ENCODE measurements at regions not wholly inside any gene's neighbourhood (a gene's known extent, or its start where the extent isn't known, plus 50 kb on each side); places are given as distances from the start of the nearest gene placed in this dataset.

- intact Hi-C loops (cut with micrococcal nuclease), result no loop called here
- no peak for DNase-seq
Observed at GRCh38 chr16:76791151-76791550, 399.8 kb upstream of the MON1B start.

GRCh38 chr16:76796416-76796815 is 394.6 kb upstream of the MON1B start:
- ATAC-seq (no peak), DNase-seq (no peak)
- intact Hi-C loops (cut with micrococcal nuclease), result no loop called here

More at GRCh38 chr16:76791151-76791550, 399.8 kb upstream of the MON1B start:
- no peak for ATAC-seq

DNA sequence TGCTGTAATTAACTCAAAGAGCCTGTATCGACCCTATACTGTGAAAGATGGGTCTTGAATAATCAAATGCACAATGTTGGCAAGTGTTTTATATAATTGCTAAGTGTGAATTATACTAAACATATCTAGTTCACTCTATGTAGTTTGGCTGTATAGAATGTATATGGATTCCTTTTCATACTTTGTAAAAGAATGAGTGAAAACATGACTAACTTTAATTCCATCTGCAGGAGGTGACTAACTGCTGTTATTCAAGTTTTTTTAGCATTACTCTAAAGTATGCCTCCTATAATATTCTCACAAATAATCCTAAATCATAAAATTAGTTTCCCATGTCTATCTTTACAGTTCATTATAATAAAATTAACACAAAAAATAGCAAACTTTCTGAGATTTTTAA is 394.0 kb upstream of the MON1B start:
- intact Hi-C loops (cut with micrococcal nuclease), result no loop called here
- no peak for ATAC-seq
- no peak for DNase-seq

GRCh38 chr16:76797457-76797856 is 393.5 kb upstream of the MON1B start:
- intact Hi-C loops (cut with micrococcal nuclease), result no loop called here
- ATAC-seq (no peak), DNase-seq (no peak)

DNA sequence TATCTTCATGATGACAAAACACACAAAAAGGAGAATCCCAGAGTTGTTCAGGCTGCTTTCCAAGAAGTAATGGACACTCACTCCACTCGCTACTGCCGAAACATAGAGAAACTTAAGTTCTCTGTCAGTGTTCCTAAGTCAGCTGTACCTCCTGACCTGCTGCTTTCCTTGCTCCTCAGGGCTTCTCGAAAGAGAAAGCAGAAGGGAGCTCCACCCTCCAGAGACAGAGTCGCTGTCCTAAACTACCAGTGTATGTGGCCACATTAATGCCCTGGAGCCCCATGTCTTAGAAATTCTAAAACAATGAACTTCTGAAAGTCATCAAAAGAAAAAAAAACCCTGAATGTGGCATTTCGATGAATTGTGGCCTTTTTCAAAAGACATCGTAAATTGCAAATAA is 390.8 kb upstream of the MON1B start:
- intact Hi-C loops (cut with micrococcal nuclease), result no loop called here
- ATAC-seq, result no peak
- no peak for DNase-seq

- DNase-seq (no peak), ATAC-seq (no peak)
- intact Hi-C loops (cut with micrococcal nuclease), result no loop called here
Observed at GRCh38 chr16:76801357-76801756, 389.6 kb upstream of the MON1B start.

DNA sequence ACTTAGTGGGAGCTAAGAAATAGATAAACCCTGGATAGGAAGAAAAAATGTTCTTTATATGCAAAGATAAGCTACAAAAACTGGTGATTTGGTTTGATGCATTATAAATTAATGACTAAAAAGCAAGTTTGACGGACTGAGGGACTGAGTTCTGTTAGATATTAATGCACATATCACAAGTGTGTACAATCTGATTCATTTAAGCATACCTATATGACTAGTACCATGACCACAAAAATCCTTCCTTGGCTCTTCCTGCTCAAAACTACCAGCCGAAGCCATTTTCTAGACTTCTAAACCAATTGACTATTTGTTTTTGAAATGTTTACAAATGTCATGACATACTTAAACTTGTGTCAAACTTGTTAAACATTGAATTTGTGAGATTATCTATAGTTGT is 374.5 kb upstream of the MON1B start:
- DNase-seq (no peak), ATAC-seq (no peak)
- intact Hi-C loops (cut with micrococcal nuclease), result no loop called here

GRCh38 chr16:76818606-76819181 is 372.3 kb upstream of the MON1B start:
- intact Hi-C loops (cut with micrococcal nuclease), result no loop called here
- ATAC-seq (no peak), DNase-seq (no peak)

DNA sequence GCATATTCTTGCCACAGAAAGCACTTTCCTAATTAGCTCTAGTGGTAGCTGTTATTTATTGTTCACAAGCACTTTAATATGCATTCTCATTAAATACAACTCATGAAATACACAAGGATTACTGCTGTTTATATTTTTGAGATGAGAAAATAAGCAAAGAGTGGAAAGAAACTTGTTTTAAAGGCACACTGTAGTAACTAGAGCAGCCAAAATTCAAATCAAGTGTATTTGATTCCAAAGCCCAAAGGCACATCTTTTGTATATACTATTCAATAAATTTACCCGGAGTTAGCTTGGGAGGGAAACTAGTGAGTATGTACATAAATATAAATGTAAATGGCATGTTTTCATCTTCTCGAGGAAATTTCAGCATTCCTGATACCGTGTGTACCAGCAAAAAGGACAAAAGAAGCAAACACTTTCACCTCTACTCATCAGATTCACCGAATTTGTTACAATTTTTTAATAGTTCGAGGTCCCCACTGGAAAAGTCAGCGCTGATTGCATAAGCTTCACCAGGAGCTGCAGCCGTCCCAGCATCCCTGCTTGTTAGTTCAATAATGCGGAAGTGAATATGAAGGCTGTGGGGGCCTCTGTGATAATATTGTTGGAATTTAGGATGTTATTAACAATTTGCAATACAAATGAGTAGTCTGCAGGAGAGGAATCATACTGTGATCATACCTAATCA is 371.6 kb upstream of the MON1B start:
- intact Hi-C loops (cut with micrococcal nuclease), result no loop called here
- DNase-seq, result no peak
- ATAC-seq, result no peak

DNA sequence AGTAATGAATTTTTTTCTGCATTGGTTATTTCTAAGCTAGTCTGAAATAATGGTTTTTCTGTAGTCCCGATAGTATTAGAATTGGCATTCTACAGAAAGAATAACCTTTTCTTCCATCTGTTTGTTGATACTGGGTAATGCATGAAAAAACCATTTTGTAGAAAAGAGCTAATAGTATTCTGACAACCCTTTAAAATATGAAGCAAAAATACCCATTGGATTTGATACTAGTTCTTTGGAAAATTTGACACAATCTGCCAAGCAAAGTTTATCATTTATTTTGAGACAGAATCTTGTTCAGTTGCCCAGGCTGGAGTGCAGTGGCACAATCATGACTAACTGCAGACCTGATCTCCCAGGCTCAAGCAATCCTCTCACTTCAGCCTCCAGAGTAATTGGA is 366.8 kb upstream of the MON1B start:
- intact Hi-C loops (cut with micrococcal nuclease), result no loop called here
- DNase-seq (no peak), ATAC-seq (no peak)

DNA sequence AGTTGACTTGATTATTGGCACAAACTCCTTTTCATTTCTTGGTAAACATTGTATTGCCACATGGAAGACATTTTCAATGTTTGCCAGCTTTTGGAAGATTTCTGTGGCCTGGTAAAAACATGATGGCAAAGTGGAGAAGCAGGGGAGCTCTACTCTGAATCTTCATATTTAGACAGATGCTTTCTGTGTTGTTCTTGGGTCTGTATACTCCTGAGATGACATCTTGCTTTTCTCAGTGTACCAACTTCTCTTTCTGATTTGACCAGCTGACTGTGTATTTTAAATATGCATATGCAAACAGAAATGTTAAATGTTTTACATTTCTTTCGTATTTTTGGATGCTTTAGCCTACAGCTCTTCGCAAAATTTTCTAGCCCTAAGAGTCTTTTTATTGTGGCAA is 366.2 kb upstream of the MON1B start:
- DNase-seq (no peak), ATAC-seq (no peak)
- intact Hi-C loops (cut with micrococcal nuclease), result no loop called here

GRCh38 chr16:76835339-76835738 is 355.7 kb upstream of the MON1B start:
- intact Hi-C loops (cut with micrococcal nuclease), result no loop called here
- no peak for DNase-seq

GRCh38 chr16:76835779-76836300 is 355.1 kb upstream of the MON1B start:
- intact Hi-C loops (cut with micrococcal nuclease), result no loop called here
- ATAC-seq (no peak), DNase-seq (no peak)

More at GRCh38 chr16:76835339-76835738, 355.7 kb upstream of the MON1B start:
- no peak for ATAC-seq

GRCh38 chr16:76837872-76838271 is 353.1 kb upstream of the MON1B start:
- DNase-seq (no peak), ATAC-seq (no peak)
- intact Hi-C loops (cut with micrococcal nuclease), result no loop called here

DNA sequence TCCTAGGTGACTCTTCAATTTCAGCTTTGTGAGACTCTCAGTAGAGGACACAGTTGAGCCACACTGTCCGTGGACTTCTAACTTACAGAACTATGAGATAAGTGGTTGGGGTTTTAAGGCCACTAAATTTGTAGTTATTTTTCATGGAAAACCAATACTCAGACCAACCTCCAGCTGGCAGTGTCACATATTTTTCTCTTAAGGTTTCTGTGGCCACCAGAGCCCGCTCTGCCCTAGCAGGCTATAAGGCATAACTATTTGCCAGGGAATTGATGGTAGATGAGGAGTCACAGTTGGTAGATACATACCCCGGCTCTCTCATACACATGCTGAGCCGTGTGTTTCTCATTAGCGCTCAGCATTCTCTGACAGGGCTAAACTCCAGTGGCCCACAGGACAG is 336.8 kb upstream of the MON1B start:
- intact Hi-C loops (cut with micrococcal nuclease), result no loop called here
- no peak for ATAC-seq
- no peak for DNase-seq

DNA sequence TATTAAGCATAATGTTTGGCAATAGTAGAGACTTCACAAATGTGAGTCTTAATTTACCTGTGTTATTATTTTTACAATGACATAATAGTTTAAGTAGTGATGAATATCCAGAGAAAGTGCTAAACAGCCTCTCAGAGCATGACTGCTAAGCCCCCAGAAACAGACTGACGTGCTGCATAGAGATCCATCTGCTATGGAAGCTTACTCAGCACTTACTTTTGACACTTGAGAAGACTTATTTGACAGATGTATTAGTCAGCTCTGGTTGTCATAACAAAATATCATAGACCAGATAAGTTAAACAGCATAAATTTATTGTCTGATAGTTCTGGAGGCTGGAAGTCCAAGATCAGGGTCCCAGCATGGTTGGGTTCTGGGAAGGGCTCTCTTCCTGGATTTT is 334.9 kb upstream of the MON1B start:
- no peak for DNase-seq
- no peak for ATAC-seq
- intact Hi-C loops (cut with micrococcal nuclease), result no loop called here

DNA sequence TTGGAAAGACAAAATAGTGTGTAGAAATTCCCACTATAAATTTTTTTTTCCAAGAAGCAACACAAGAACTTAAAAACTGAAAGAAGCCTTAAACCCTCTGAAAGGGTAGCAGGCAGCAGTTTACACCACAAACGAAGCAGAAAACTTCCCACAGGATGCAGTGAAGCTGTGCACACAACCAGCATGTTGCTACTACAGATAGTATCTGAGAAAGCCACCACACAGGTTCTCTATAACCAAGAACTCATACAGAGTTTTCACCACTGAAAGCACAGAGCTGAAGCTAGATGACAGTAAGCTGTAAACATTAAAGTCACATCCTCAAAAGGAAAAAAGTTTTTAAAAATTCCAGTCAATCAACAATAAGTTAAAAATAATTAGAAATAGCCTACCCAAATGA is 333.6 kb upstream of the MON1B start:
- DNase-seq (no peak), ATAC-seq (no peak)

GRCh38 chr16:76862901-76863300 is 328.1 kb upstream of the MON1B start:
- no peak for ATAC-seq
- intact Hi-C loops (cut with micrococcal nuclease), result no loop called here
- DNase-seq, result no peak

More for the DNA sequence above, 333.6 kb upstream of the MON1B start:
- intact Hi-C loops (cut with micrococcal nuclease), result no loop called here

DNA sequence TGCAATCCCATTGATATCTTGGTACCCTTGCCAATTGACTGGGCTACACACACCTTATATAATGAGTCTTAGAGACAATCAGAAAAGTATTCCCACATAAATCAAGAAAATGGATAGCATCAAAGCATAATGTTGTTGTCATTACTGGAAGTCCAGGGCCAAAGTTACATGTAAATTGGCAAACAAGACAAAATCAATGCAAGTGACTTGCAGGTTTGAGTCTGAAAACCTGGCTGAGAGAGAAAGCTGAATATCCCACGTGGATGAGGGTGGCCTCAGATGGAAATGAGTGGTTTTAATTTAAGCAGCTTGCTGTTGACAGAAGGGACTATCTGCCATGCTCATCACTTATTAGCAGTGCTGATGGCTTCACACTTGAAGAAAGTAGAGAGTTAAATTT is 324.0 kb upstream of the MON1B start:
- intact Hi-C loops (cut with micrococcal nuclease), result no loop called here
- ATAC-seq (no peak), DNase-seq (no peak)

GRCh38 chr16:76875898-76876297 is 315.1 kb upstream of the MON1B start:
- ATAC-seq (no peak), DNase-seq (no peak)
- intact Hi-C loops (cut with micrococcal nuclease), result no loop called here

- intact Hi-C loops (cut with micrococcal nuclease), result no loop called here
- DNase-seq, result no peak
- ATAC-seq, result no peak
Observed at GRCh38 chr16:76879420-76879819, 311.6 kb upstream of the MON1B start.
